HG03025 (cell line): ENCODE measurements at regions not wholly inside any gene's neighbourhood (a gene's known extent, or its start where the extent isn't known, plus 50 kb on each side); places are given as distances from the start of the nearest gene placed in this dataset.

Experiments
- ATAC-seq: cut with Tn5 transposase; IDR thresholded peaks from one replicate; pipeline ENCODE4 v1.9.1; 2021; ENCODE audit warnings: mild to moderate bottlenecking, moderate library complexity; ENCODE audit not compliant: unreplicated experiment, low FRiP score

GRCh38 chr2:219929835-219930234, 302.4 kb downstream of the SLC4A3 start:
- ATAC-seq, result no peak

GRCh38 chr2:219939647-219940046, 312.2 kb downstream of the SLC4A3 start:
- ATAC-seq, result no peak

GRCh38 chr2:219944866-219945265, 317.4 kb downstream of the SLC4A3 start:
- no peak for ATAC-seq

- no peak for ATAC-seq
These were observed 318.6 kb downstream of the SLC4A3 start for GRCh38 chr2:219946021-219946420.

GRCh38 chr2:219946529-219946928, 319.1 kb downstream of the SLC4A3 start:
- ATAC-seq, result no peak

GRCh38 chr2:219947575-219947974, 320.1 kb downstream of the SLC4A3 start:
- ATAC-seq, result no peak

- no peak for ATAC-seq
These were observed 321.6 kb downstream of the SLC4A3 start for GRCh38 chr2:219949053-219949452.

GRCh38 chr2:219951099-219951498, 323.7 kb downstream of the SLC4A3 start:
- ATAC-seq, result no peak

GRCh38 chr2:219954331-219954730, 326.9 kb downstream of the SLC4A3 start:
- no peak for ATAC-seq

GRCh38 chr2:219957820-219958219, 330.4 kb downstream of the SLC4A3 start:
- no peak for ATAC-seq

- no peak for ATAC-seq
These were observed 331.5 kb downstream of the SLC4A3 start for GRCh38 chr2:219958941-219959340.

GRCh38 chr2:219959471-219959870, 332.0 kb downstream of the SLC4A3 start:
- no peak for ATAC-seq

GRCh38 chr2:219961947-219962498, 334.6 kb downstream of the SLC4A3 start:
- no peak for ATAC-seq

- no peak for ATAC-seq
These were observed 335.4 kb downstream of the SLC4A3 start for GRCh38 chr2:219962801-219963200.

- no peak for ATAC-seq
These were observed 338.1 kb downstream of the SLC4A3 start for GRCh38 chr2:219965287-219966194.

GRCh38 chr2:219967247-219968245, 340.1 kb downstream of the SLC4A3 start:
- no peak for ATAC-seq

GRCh38 chr2:219968685-219969345, 341.4 kb downstream of the SLC4A3 start:
- no peak for ATAC-seq

GRCh38 chr2:219969508-219969907, 342.1 kb downstream of the SLC4A3 start:
- no peak for ATAC-seq

- ATAC-seq, result no peak
These were observed 345.7 kb downstream of the SLC4A3 start for GRCh38 chr2:219973136-219973535.

- ATAC-seq, result no peak
These were observed 349.4 kb downstream of the SLC4A3 start for GRCh38 chr2:219976871-219977270.
